LNCAP (cell line): ENCODE measurements at regions not wholly inside any gene's neighbourhood (a gene's known extent, or its start where the extent isn't known, plus 50 kb on each side); places are given as distances from the start of the nearest gene placed in this dataset.

ENCODE experiments used
- CTCF ChIP-seq: fragments of 450-650 bp; IDR thresholded peaks from 2 replicates; pipeline ENCODE4 v1.5.1; 2017; ENCODE audit warnings: mild to moderate bottlenecking

GRCh38 chr10:8216893-8217292 lies 162.4 kb downstream of the GATA3 start:
- TF ChIP-seq CTCF, result no peak

- no peak for TF ChIP-seq CTCF
Measured at GRCh38 chr10:8221451-8221850, 167.0 kb downstream of the GATA3 start.

GRCh38 chr10:8224591-8224990 lies 170.1 kb downstream of the GATA3 start:
- TF ChIP-seq CTCF, result no peak

- no peak for TF ChIP-seq CTCF
Measured at GRCh38 chr10:8225187-8225586, 170.7 kb downstream of the GATA3 start.

GRCh38 chr10:8227246-8227645 lies 172.8 kb downstream of the GATA3 start:
- no peak for TF ChIP-seq CTCF

GRCh38 chr10:8229153-8229552 lies 174.7 kb downstream of the GATA3 start:
- TF ChIP-seq CTCF, result no peak

GRCh38 chr10:8230902-8231301 lies 176.4 kb downstream of the GATA3 start:
- TF ChIP-seq CTCF, result no peak

- no peak for TF ChIP-seq CTCF
Measured at GRCh38 chr10:8233049-8233448, 178.6 kb downstream of the GATA3 start.
